IMR-90 (cell line): ENCODE measurements at regions not wholly inside any gene's neighbourhood (a gene's known extent, or its start where the extent isn't known, plus 50 kb on each side); places are given as distances from the start of the nearest gene placed in this dataset.

ENCODE experiments used
- ATAC-seq: fragments of 200-7000 bp; cut with Tn5 transposase; 2 replicates; pipeline ENCODE4 v1.9.1; 2020; ENCODE audit warnings: low read depth, mild to moderate bottlenecking, moderate library complexity
- BruUV-seq: library from RNA; stranded (reverse); fragments of 400-500 nt; replicated peaks from 2 replicates; lab custom pipeline; 2021; lab: Mats Ljungman, UMichigan
- CTCF ChIA-PET: fragments of 300-600 bp; formaldehyde crosslinking; extraction: SDS; loops from one replicate; lab custom pipeline; 2021; ENCODE audit warnings: antibody characterized with exemption; lab: Yijun Ruan, JAX
- POLR2A ChIA-PET: fragments of 300-600 bp; sonication (Branson Sonifier 250); formaldehyde crosslinking; loops from one replicate; lab custom pipeline; 2022; ENCODE audit warnings: antibody characterized with exemption; ENCODE audit not compliant: unreplicated experiment; lab: Charles Lee
- DNase-seq: peaks from one replicate; pipeline ENCODE4 v3.0.0; 2013
- H2AFZ ChIP-seq: replicated peaks from 2 replicates; pipeline ENCODE3; 2013; ENCODE audit warnings: low read length, mild to moderate bottlenecking; ENCODE audit not compliant: poor library complexity
- H2AK5ac ChIP-seq: 2 replicates; pipeline ENCODE4 v1.6.1; 2013; ENCODE audit warnings: low read depth, low read length, inconsistent platforms
- H2AK9ac ChIP-seq: replicated peaks from 2 replicates; pipeline ENCODE3; 2013; ENCODE audit warnings: mild to moderate bottlenecking, low read depth, low read length, moderate library complexity; ENCODE audit not compliant: poor library complexity
- H2BK120ac ChIP-seq: 2 replicates; pipeline ENCODE4 v1.6.1; 2013; ENCODE audit warnings: low read depth, low read length, inconsistent platforms
- H2BK15ac ChIP-seq: 3 replicates; pipeline ENCODE4 v1.6.1; 2013; ENCODE audit warnings: low read depth, low read length, inconsistent platforms
- H2BK20ac ChIP-seq: 2 replicates; pipeline ENCODE4 v1.6.1; 2013; ENCODE audit warnings: low read depth, mild to moderate bottlenecking, inconsistent platforms, low read length, moderate library complexity
- H2BK5ac ChIP-seq: 2 replicates; pipeline ENCODE4 v1.6.1; 2013; ENCODE audit warnings: mild to moderate bottlenecking, low read depth, low read length, inconsistent platforms; ENCODE audit not compliant: poor library complexity, severe bottlenecking
- H3K14ac ChIP-seq: replicated peaks from 2 replicates; pipeline ENCODE4 v1.6.1; 2013; ENCODE audit warnings: low read depth, low read length, inconsistent platforms
- H3K18ac ChIP-seq: 2 replicates; pipeline ENCODE4 v1.6.1; 2013; ENCODE audit warnings: low read depth, low read length, control low read depth
- H3K23ac ChIP-seq: 2 replicates; pipeline ENCODE4 v1.6.1; 2013; ENCODE audit warnings: low read depth, low read length, inconsistent platforms
- H3K27ac ChIP-seq: 2 replicates; pipeline ENCODE4 v1.5.1; 2013; ENCODE audit warnings: mild to moderate bottlenecking, control low read depth, low read length; ENCODE audit not compliant: insufficient read depth
- H3K27me3 ChIP-seq: 2 replicates; pipeline ENCODE4 v1.6.1; 2013; ENCODE audit warnings: low read length; ENCODE audit not compliant: control insufficient read depth, insufficient read depth
- H3K36me3 ChIP-seq: 2 replicates; pipeline ENCODE4 v1.6.1; 2013; ENCODE audit warnings: low read length, mixed read lengths; ENCODE audit not compliant: control insufficient read depth, insufficient read depth
- H3K4ac ChIP-seq: 2 replicates; pipeline ENCODE4 v1.6.1; 2013; ENCODE audit warnings: low read depth, low read length, inconsistent platforms
- H3K4me1 ChIP-seq: 2 replicates; pipeline ENCODE4 v1.6.1; 2013; ENCODE audit warnings: low read length, mixed read lengths; ENCODE audit not compliant: control insufficient read depth, insufficient read depth
- H3K4me2 ChIP-seq: 2 replicates; pipeline ENCODE4 v1.6.1; 2013; ENCODE audit warnings: low read depth, mild to moderate bottlenecking, control low read depth, low read length, moderate library complexity
- H3K4me3 ChIP-seq: 2 replicates; pipeline ENCODE4 v1.5.1; 2013; ENCODE audit warnings: low read depth, mild to moderate bottlenecking, control low read depth, low read length, moderate library complexity; ENCODE audit not compliant: insufficient read depth
- H3K56ac ChIP-seq: 2 replicates; pipeline ENCODE4 v1.6.1; 2013; ENCODE audit warnings: low read length, inconsistent platforms; ENCODE audit not compliant: insufficient read depth; ENCODE audit errors: extremely low read depth
- H3K79me1 ChIP-seq, 2 experiments: 2 replicates each; pipeline ENCODE4 v1.6.1; 2013; ENCODE audit warnings: low read length in 2 of 2, inconsistent platforms in 1 of 2, low read depth in 1 of 2
- H3K9ac ChIP-seq: 2 replicates; pipeline ENCODE4 v1.6.1; 2013; ENCODE audit warnings: low read depth, low read length, control low read depth
- H3K9me1 ChIP-seq: 2 replicates; pipeline ENCODE4 v1.6.1; 2013; ENCODE audit warnings: low read length, inconsistent platforms; ENCODE audit not compliant: insufficient read depth
- H3K9me3 ChIP-seq: 2 replicates; pipeline ENCODE4 v1.6.1; 2013; ENCODE audit warnings: low read length; ENCODE audit not compliant: control insufficient read depth, insufficient read depth
- H4K20me1 ChIP-seq: 2 replicates; pipeline ENCODE4 v1.6.1; 2013; ENCODE audit warnings: low read length, inconsistent platforms; ENCODE audit not compliant: insufficient read depth
- H4K5ac ChIP-seq: 2 replicates; pipeline ENCODE4 v1.6.1; 2013; ENCODE audit warnings: mild to moderate bottlenecking, low read depth, low read length, control low read depth
- H4K8ac ChIP-seq, 2 experiments: 2 replicates each; pipeline ENCODE4 v1.6.1; 2013; ENCODE audit warnings: low read depth in 2 of 2, low read length in 2 of 2, control low read depth in 1 of 2, inconsistent platforms in 1 of 2
- H4K91ac ChIP-seq: 2 replicates; pipeline ENCODE4 v1.6.1; 2013; ENCODE audit warnings: low read depth, low read length, inconsistent platforms; ENCODE audit not compliant: insufficient read depth
- BHLHE40 ChIP-seq: fragments of 150-350 bp; IDR thresholded peaks from 2 replicates; pipeline ENCODE4 v1.6.1; 2016; ENCODE audit warnings: mild to moderate bottlenecking, low read depth, low read length
- CEBPB ChIP-seq: IDR thresholded peaks from 2 replicates; pipeline ENCODE4 v1.6.1; 2012; ENCODE audit warnings: low read depth, low read length, improper control_type of control experiment
- CHD1 ChIP-seq: IDR thresholded peaks from 2 replicates; pipeline ENCODE4 v1.6.1; 2012; ENCODE audit warnings: low read depth, low read length, improper control_type of control experiment
- CTCF ChIP-seq: conservative IDR thresholded peaks from 2 replicates; pipeline ENCODE4 v1.5.1; 2012; ENCODE audit warnings: mild to moderate bottlenecking, low read depth, low read length, improper control_type of control experiment
- ELK1 ChIP-seq: fragments of 150-350 bp; IDR thresholded peaks from 2 replicates; pipeline ENCODE4 v1.6.1; 2016; ENCODE audit warnings: low read depth, mild to moderate bottlenecking, low read length, moderate library complexity, borderline replicate concordance
- FOS ChIP-seq: fragments of 150-350 bp; IDR thresholded peaks from 2 replicates; pipeline ENCODE4 v1.6.1; 2016; ENCODE audit warnings: low read depth, low read length
- MAFK ChIP-seq: IDR thresholded peaks from 2 replicates; pipeline ENCODE4 v1.6.1; 2012; ENCODE audit warnings: low read depth, low read length, improper control_type of control experiment
- MAZ ChIP-seq: IDR thresholded peaks from 2 replicates; pipeline ENCODE4 v1.6.1; 2012; ENCODE audit warnings: low read depth, mild to moderate bottlenecking, low read length, improper control_type of control experiment, moderate library complexity, borderline replicate concordance
- MXI1 ChIP-seq: IDR thresholded peaks from 2 replicates; pipeline ENCODE4 v1.6.1; 2012; ENCODE audit warnings: low read depth, mild to moderate bottlenecking, low read length, moderate library complexity, borderline replicate concordance
- POLR2A ChIP-seq: IDR thresholded peaks from 2 replicates; pipeline ENCODE4 v1.6.1; 2012; ENCODE audit warnings: mild to moderate bottlenecking, low read depth, low read length
- RAD21 ChIP-seq: IDR thresholded peaks from 2 replicates; pipeline ENCODE4 v1.6.1; 2012; ENCODE audit warnings: low read length, improper control_type of control experiment
- RCOR1 ChIP-seq: IDR thresholded peaks from 2 replicates; pipeline ENCODE4 v1.6.1; 2012; ENCODE audit warnings: mild to moderate bottlenecking, low read length, improper control_type of control experiment; ENCODE audit not compliant: insufficient replicate concordance
- RFX5 ChIP-seq: IDR thresholded peaks from 2 replicates; pipeline ENCODE4 v1.8.0; 2012; ENCODE audit warnings: low read depth, mild to moderate bottlenecking, low read length, moderate library complexity
- SMC3 ChIP-seq: fragments of 150-350 bp; IDR thresholded peaks from 2 replicates; pipeline ENCODE4 v1.6.1; 2016; ENCODE audit warnings: low read depth, mild to moderate bottlenecking, antibody characterized with exemption, low read length, moderate library complexity
- USF2 ChIP-seq: fragments of 150-350 bp; IDR thresholded peaks from 2 replicates; pipeline ENCODE4 v1.6.1; 2017; ENCODE audit warnings: mild to moderate bottlenecking, antibody characterized with exemption, low read length, low read depth
- WGBS, 2 experiments: methylation state at CpG; one replicate each; pipeline versions ENCODE4 v1.1.5 to v1.1.7; 2013; ENCODE audit warnings: missing lambda C conversion rate in 2 of 2; ENCODE audit not compliant: insufficient read length in 1 of 2; ENCODE audit errors: extremely low coverage in 2 of 2; 5-methylcytosine and 5-hydroxymethylcytosine counted together
- dilution Hi-C: fragments of 300-500 bp; cut with HindIII; formaldehyde crosslinking; loops from one replicate; pipeline ENCODE4 v1.14.3; 2018; ENCODE audit warnings: low sequenced_read_pairs; ENCODE audit not compliant: unreplicated experiment
- in situ Hi-C: fragments of 300-500 bp; cut with MboI; formaldehyde crosslinking; loops from 3 replicates; pipeline ENCODE4 v1.14.3; 2019; ENCODE audit warnings: low sequenced_read_pairs, inconsistent platforms, mixed read lengths
- intact Hi-C: fragments of 100-400 bp; cut with micrococcal nuclease; formaldehyde crosslinking; loops from 2 replicates; pipeline ENCODE4 v1.10.0; 2022

- POLR2A ChIA-PET = no interaction called here
- dilution Hi-C loops = no loop called here
- intact Hi-C loops = no loop called here
- no CpG with 5 or more reads among the region's 4 CpGs for WGBS, 2 experiments
- H4K91ac ChIP-seq = no peak overlapping the region
- DNase-seq (no peak), ATAC-seq (no peak)
- no peak overlapping the region for H3K14ac ChIP-seq
- H3K9me1 ChIP-seq = no peaks in the 10 kb centered on the region
- BruUV-seq = no TSS peak
- no peak overlapping the region for H4K8ac ChIP-seq
- no peaks in the 10 kb centered on the region for H4K20me1 ChIP-seq
- in situ Hi-C loops = no loop called here
- no peak overlapping the region for H2AFZ ChIP-seq
- no peaks in the 10 kb centered on the region; the same call in 1 of the 2 replicates for H3K9me3 ChIP-seq
- H3K4ac ChIP-seq = no peak overlapping the region
- no peak overlapping the region for H2AK5ac ChIP-seq
- no peak overlapping the region for H2BK15ac ChIP-seq
- TF ChIP-seq CEBPB (no peak), CTCF (no peak), MAZ (no peak), RAD21 (no peak), SMC3 (no peak), BHLHE40 (no peak), RCOR1 (no peak), ELK1 (no peak), CHD1 (no peak), POLR2A (no peak), FOS (no peak), USF2 (no peak), MAFK (no peak), MXI1 (no peak), RFX5 (no peak)
- no peak overlapping the region for H3K4me3 ChIP-seq
- H3K4me1 ChIP-seq = no peaks in the 10 kb centered on the region
- no peak overlapping the region for H3K4me2 ChIP-seq
- H4K5ac ChIP-seq = no peak overlapping the region
- H2BK5ac ChIP-seq = no peak overlapping the region
- no peak overlapping the region for H3K9ac ChIP-seq
- no peak overlapping the region for H2BK20ac ChIP-seq
- no peak overlapping the region for H2BK120ac ChIP-seq
- no peak overlapping the region for H3K27ac ChIP-seq
- no peak overlapping the region for H3K23ac ChIP-seq
- CTCF ChIA-PET = no interaction called here
- H3K18ac ChIP-seq = no peak overlapping the region
- H3K56ac ChIP-seq = no peak overlapping the region
- no peaks in the 10 kb centered on the region for H3K79me1 ChIP-seq
- H3K27me3 ChIP-seq = no peaks in the 10 kb centered on the region
- no peak overlapping the region for H2AK9ac ChIP-seq
- no peaks in the 10 kb centered on the region for H3K36me3 ChIP-seq
Measured at GRCh38 chr13:67990868-67991267, 760.7 kb upstream of the PCDH9 start.
